GM12878 (cell line): ENCODE measurements at regions not wholly inside any gene's neighbourhood (a gene's known extent, or its start where the extent isn't known, plus 50 kb on each side); places are given as distances from the start of the nearest gene placed in this dataset.

Experiments used
- ATAC-seq: fragments of 200-7000 bp; cut with Tn5 transposase; 3 replicates; pipeline ENCODE4 v1.9.1; 2020; ENCODE audit warnings: mild to moderate bottlenecking, moderate library complexity
- BruUV-seq: library from RNA; stranded (reverse); fragments of 400-500 nt; replicated peaks from 2 replicates; lab custom pipeline; 2021; lab: Mats Ljungman, UMichigan
- CTCF ChIA-PET: fragments of 300-600 bp; sonication (Branson Sonifier 250); formaldehyde crosslinking; extraction: SDS; loops from one replicate; lab custom pipeline; 2021; ENCODE audit warnings: inconsistent platforms; lab: Yijun Ruan, JAX
- POLR2A ChIA-PET: fragments of 350-600 bp; formaldehyde crosslinking; extraction: SDS; loops from one replicate; lab custom pipeline; 2021; ENCODE audit warnings: inconsistent platforms; lab: Charles Lee
- RAD21 ChIA-PET: fragments of 300-600 bp; sonication (Branson Sonifier 250); formaldehyde crosslinking; loops from one replicate; lab custom pipeline; 2023; ENCODE audit warnings: antibody characterized with exemption; ENCODE audit not compliant: unreplicated experiment; lab: Charles Lee
- SMC1A ChIA-PET: fragments of 300-600 bp; sonication (Branson Sonifier 250); formaldehyde crosslinking; loops from one replicate; lab custom pipeline; 2023; ENCODE audit not compliant: unreplicated experiment, uncharacterized antibody; lab: Charles Lee
- DNase-seq: peaks from one replicate; pipeline ENCODE4 v3.0.0-alpha.2; 2011; ENCODE audit warnings: low read depth, low spot score
- FAIRE-seq: peaks from 3 replicates; lab custom pipeline; 2011; peaks lifted over from hg19 to GRCh38; lab: Jason Lieb, UNC
- H2AFZ ChIP-seq: 2 replicates; pipeline ENCODE4 v1.6.0; 2011; ENCODE audit warnings: low read depth, low read length, control low read depth; ENCODE audit not compliant: control insufficient read depth
- H3K27ac ChIP-seq: 2 replicates; pipeline ENCODE4 v1.5.1; 2011; ENCODE audit warnings: control low read depth; ENCODE audit not compliant: control insufficient read depth, insufficient read depth
- H3K27me3 ChIP-seq, 2 experiments: replicated peaks in 1 of 2; 2 replicates each; pipeline versions ENCODE4 v1.6.0 to v1.6.1; 2011; ENCODE audit warnings: low read length in 1 of 2; ENCODE audit not compliant: control insufficient read depth in 2 of 2, insufficient read depth in 2 of 2
- H3K36me3 ChIP-seq, 2 experiments: 2 replicates each; pipeline ENCODE4 v1.5.1; 2011; ENCODE audit warnings: low read length in 1 of 2; ENCODE audit not compliant: control insufficient read depth in 2 of 2, insufficient read depth in 2 of 2
- H3K4me1 ChIP-seq: 2 replicates; pipeline ENCODE4 v1.6.1; 2011; ENCODE audit warnings: mild to moderate bottlenecking, low read length, moderate library complexity, mixed read lengths; ENCODE audit not compliant: control insufficient read depth, insufficient read depth
- H3K4me2 ChIP-seq: 2 replicates; pipeline ENCODE4 v1.6.0; 2011; ENCODE audit warnings: control low read depth; ENCODE audit not compliant: control insufficient read depth, insufficient read depth
- H3K4me3 ChIP-seq: fragments of 200-600 bp; sonication (generic); 2 replicates; pipeline ENCODE4 v1.5.1; 2016
- H3K79me2 ChIP-seq: 2 replicates; pipeline ENCODE4 v1.6.0; 2011; ENCODE audit warnings: low read length; ENCODE audit not compliant: control insufficient read depth, insufficient read depth
- H3K9ac ChIP-seq: 2 replicates; pipeline ENCODE4 v1.8.0; 2011; ENCODE audit warnings: low read length, control low read depth, mixed read lengths; ENCODE audit not compliant: control insufficient read depth, insufficient read depth
- H3K9me3 ChIP-seq: replicated peaks from 3 replicates; pipeline ENCODE4 v1.5.1; 2011; ENCODE audit warnings: mild to moderate bottlenecking, low read length; ENCODE audit not compliant: control insufficient read depth, insufficient read depth
- H4K20me1 ChIP-seq: 2 replicates; pipeline ENCODE4 v1.6.0; 2011; ENCODE audit not compliant: control insufficient read depth, insufficient read depth
- E2F4 ChIP-seq: IDR thresholded peaks from 2 replicates; pipeline ENCODE4 v1.6.1; 2012; ENCODE audit warnings: low read depth, low read length, improper control_type of control experiment
- HDAC6 ChIP-seq: fragments of 200-600 bp; sonication (generic); IDR thresholded peaks from one replicate; pipeline ENCODE4 v1.8.0; 2017; ENCODE audit warnings: antibody characterized with exemption; ENCODE audit not compliant: unreplicated experiment
- JUNB ChIP-seq: IDR thresholded peaks from 2 replicates; pipeline ENCODE4 v1.6.1; 2016; ENCODE audit warnings: antibody characterized with exemption, mild to moderate bottlenecking
- KLF5 ChIP-seq: fragments of 450-650 bp; IDR thresholded peaks from 2 replicates; pipeline ENCODE4 v1.6.1; 2014; ENCODE audit warnings: mild to moderate bottlenecking; ENCODE audit not compliant: partially characterized antibody
- MEF2A ChIP-seq: IDR thresholded peaks from 2 replicates; pipeline ENCODE4 v1.6.1; 2011; ENCODE audit warnings: low read depth, mild to moderate bottlenecking, low read length, moderate library complexity; ENCODE audit not compliant: insufficient read depth
- NBN ChIP-seq: fragments of 450-650 bp; IDR thresholded peaks from 2 replicates; pipeline ENCODE4 v1.6.1; 2016
- NKRF ChIP-seq: fragments of 450-650 bp; conservative IDR thresholded peaks from 2 replicates; pipeline ENCODE4 v1.6.1; 2017; ENCODE audit warnings: mild to moderate bottlenecking, moderate library complexity
- RFX5 ChIP-seq: IDR thresholded peaks from 2 replicates; pipeline ENCODE4 v1.6.1; 2011; ENCODE audit warnings: low read depth, low read length, improper control_type of control experiment
- TAF1 ChIP-seq: IDR thresholded peaks from 2 replicates; pipeline ENCODE4 v1.6.1; 2011; ENCODE audit warnings: mild to moderate bottlenecking, low read depth, low read length, borderline replicate concordance
- WGBS: methylation state at CpG from one replicate; pipeline ENCODE4 v1.1.6; 2016; ENCODE audit warnings: low lambda C conversion rate; ENCODE audit not compliant: insufficient replicate concordance, insufficient coverage; ENCODE audit errors: missing lambda C conversion rate; 5-methylcytosine and 5-hydroxymethylcytosine counted together
- in situ Hi-C: fragments of 300-500 bp; cut with MboI; formaldehyde crosslinking; loops from 9 replicates; pipeline ENCODE4 v1.14.3; 2018; ENCODE audit warnings: mixed read lengths
- intact Hi-C: fragments of 100-400 bp; cut with micrococcal nuclease; formaldehyde crosslinking; loops from one replicate; pipeline ENCODE4 v1.14.2; 2022; ENCODE audit not compliant: unreplicated experiment

GRCh38 chr2:180494286-180494685 is 486.1 kb upstream of the UBE2E3 start:
- Histone ChIP-seq H2AFZ (no peak overlapping the region), H3K36me3 (no peaks in the 10 kb centered on the region), H3K4me2 (no peak overlapping the region), H3K4me3 (no peak overlapping the region), H3K4me1 (no peaks in the 10 kb centered on the region), H3K9me3 (no peaks in the 10 kb centered on the region), H3K27ac (no peak overlapping the region), H4K20me1 (no peaks in the 10 kb centered on the region), H3K79me2 (no peaks in the 10 kb centered on the region), H3K27me3 (no peaks in the 10 kb centered on the region), H3K9ac (no peak overlapping the region)
- ChIA-PET SMC1A (interaction anchor here (0.9 to 1.9 kb wide), 4 partner anchors 12 to 370 kb away, joined by 3 to 6 read pairs (median 4); no protein-coding TSS in a partner anchor), RAD21 (interaction anchor here (1.0 kb wide), 1 partner anchor 369 kb away, joined by 3 read pairs; no protein-coding TSS in a partner anchor), CTCF (interaction anchor here (0.5 to 1.6 kb wide), 5 partner anchors 15 to 371 kb away, joined by 3 to 4 read pairs (median 3); no protein-coding TSS in a partner anchor), POLR2A (no interaction called here)
- no peak for TF ChIP-seq KLF5
- TF ChIP-seq RFX5 = no peak
- no peak for TF ChIP-seq MEF2A
- TF ChIP-seq NBN = no peak
- no peak for TF ChIP-seq E2F4
- no peak for TF ChIP-seq HDAC6
- no peak for TF ChIP-seq NKRF
- TF ChIP-seq JUNB = no peak
- no peak for TF ChIP-seq TAF1
- intact Hi-C loops (no loop called here), in situ Hi-C loops (no loop called here)
- no peak for DNase-seq
- FAIRE-seq = no peak
- ATAC-seq = no peak
- BruUV-seq = no TSS peak
- 0% methylated on average over 2 of the region's 2 CpGs for WGBS
